GM12865 (cell line): ENCODE measurements at regions not wholly inside any gene's neighbourhood (a gene's known extent, or its start where the extent isn't known, plus 50 kb on each side); places are given as distances from the start of the nearest gene placed in this dataset.

Source experiments
- DNase-seq: peaks from one replicate; pipeline ENCODE4 v3.0.0; 2010; ENCODE audit warnings: low read depth
- H3K4me3 ChIP-seq: 2 replicates; pipeline ENCODE4 v1.5.1; 2011; ENCODE audit warnings: mild to moderate bottlenecking, low read depth, low read length, control low read depth
- TF ChIP-seq, protein P1 (sequence below): IDR thresholded peaks from 2 replicates; pipeline ENCODE4 v1.5.1; 2011; ENCODE audit warnings: low read length, control low read depth, low read depth, inconsistent platforms; ENCODE audit not compliant: insufficient read depth; ENCODE audit errors: missing control alignments

DNA sequence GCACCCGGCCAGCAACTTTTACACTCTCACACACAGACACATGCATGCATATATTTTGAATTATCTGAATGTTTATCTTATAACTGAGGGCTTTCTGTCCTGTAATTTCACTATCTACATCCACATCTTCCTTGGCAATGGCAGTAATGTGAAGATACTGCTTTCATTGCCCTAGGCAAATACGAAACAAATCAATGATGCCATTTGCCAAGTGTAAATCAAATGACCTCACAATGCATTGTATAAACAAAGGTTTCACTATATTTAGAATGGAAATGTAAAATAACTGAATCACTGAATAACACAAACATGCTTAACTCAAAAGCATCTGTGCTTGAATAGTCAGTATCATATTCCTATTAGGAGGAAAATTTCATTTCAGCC lies 455.6 kb downstream of the TBL1XR1 start:
- TF ChIP-seq, protein P1, sequence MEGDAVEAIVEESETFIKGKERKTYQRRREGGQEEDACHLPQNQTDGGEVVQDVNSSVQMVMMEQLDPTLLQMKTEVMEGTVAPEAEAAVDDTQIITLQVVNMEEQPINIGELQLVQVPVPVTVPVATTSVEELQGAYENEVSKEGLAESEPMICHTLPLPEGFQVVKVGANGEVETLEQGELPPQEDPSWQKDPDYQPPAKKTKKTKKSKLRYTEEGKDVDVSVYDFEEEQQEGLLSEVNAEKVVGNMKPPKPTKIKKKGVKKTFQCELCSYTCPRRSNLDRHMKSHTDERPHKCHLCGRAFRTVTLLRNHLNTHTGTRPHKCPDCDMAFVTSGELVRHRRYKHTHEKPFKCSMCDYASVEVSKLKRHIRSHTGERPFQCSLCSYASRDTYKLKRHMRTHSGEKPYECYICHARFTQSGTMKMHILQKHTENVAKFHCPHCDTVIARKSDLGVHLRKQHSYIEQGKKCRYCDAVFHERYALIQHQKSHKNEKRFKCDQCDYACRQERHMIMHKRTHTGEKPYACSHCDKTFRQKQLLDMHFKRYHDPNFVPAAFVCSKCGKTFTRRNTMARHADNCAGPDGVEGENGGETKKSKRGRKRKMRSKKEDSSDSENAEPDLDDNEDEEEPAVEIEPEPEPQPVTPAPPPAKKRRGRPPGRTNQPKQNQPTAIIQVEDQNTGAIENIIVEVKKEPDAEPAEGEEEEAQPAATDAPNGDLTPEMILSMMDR: no peak
- DNase-seq: no peak

DNA sequence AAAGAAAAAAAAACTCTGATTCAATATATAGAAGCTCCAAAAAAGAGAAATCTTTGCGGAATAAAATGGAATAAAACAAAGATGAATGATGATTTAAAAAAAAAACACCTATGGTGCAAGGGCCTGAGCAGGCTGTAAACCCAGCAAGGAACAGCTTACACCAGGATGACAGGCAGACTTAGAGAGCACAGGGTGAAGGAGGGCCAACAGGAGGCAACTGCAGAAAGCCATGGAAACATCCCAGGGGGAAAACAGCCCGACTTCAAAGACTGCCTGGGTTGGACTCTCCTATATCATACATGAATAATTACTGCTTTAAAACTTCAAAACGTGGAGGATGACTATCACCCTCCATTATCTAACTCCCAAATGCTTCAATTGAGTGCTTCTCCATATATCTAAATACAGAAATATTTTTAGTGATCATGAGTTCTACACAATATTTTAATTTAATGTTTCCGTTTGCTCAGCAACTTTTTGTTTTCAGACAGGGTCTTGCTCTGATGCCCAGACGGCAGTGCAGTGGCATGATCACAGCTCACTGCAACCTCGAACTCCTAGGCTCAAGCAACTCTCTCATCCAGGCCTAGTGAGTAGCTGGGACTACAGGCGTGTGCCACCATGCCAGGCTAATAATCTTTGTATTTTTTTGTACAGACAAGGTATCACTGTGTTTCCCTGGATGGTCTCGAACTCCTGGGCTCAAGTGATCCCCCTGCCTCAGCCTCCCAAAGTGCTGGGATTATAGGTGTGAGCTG lies 456.2 kb downstream of the TBL1XR1 start:
- TF ChIP-seq, protein P1: no peak
- no peak for DNase-seq
- no peak overlapping the region for H3K4me3 ChIP-seq

More for the DNA sequence above, 455.6 kb downstream of the TBL1XR1 start:
- H3K4me3 ChIP-seq: no peak overlapping the region

DNA sequence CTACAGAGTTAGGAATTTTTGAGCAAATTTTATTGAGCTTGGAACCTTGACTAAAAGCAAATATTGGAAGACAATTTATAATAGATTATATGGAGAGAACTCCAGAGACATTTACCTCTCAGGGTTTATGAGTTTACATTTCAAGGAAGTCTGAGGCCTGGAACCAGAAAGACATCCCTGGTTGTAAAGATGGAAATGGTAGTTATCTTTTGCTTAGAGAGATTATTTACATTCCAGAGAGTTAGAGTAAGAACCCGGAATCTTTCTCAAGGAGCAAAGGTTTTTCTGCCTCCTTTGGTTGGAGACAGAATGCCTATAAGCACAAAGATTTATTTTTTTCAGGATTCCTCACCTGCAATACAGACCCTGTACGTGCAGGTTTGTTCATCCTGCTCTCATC lies 458.1 kb downstream of the TBL1XR1 start:
- DNase-seq: no peak
- TF ChIP-seq, protein P1: no peak
- no peak overlapping the region for H3K4me3 ChIP-seq

DNA sequence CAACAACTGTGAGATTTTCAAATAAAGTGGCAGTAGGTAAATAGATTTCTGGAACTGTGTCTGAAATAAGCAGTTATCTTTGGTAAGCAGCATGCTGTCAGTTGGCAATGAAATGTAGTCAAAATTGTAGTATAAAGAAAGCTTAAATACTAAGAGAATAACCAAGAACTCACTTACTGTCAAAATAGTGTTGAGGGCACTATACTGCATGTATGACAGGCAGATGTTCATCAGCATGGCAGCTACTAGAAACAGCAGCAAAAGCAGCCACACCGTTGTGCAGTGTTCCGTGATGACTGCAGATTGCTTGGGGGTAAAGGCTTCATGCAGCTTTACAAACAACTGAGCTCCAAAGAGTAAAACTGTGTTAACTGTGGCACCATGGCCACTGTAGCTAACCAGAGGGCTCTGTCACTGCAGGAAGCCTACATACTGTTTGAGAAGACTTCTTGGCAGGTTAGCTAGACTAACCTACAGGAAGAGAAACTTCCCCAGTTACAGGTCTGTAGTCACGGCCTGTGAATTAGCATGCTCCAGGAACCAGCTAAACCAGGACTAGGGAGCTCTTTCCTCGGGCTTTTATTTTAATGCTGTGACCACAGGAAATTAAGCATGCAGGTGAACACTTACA lies 459.7 kb downstream of the TBL1XR1 start:
- H3K4me3 ChIP-seq: no peak overlapping the region
- TF ChIP-seq, protein P1: no peak
- no peak for DNase-seq

DNA sequence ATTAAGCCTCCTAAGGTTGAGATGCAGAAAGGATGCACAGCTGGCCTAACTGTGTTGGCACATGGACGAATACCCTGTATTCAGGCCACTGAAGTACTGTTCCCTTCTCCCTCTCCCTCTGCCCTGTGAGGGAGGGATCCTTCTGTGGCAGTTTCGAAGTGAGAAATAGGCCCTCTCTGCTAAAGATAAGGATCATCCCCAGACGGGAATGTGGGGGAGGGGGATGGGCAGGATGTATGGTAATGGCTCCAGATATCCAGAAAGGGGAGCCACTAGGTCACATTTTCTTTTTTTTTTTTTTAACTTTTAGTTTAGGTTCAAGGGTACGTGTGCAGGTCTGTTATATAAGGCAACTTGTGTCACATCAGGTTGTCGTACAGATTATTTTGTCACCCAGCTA lies 463.1 kb downstream of the TBL1XR1 start:
- TF ChIP-seq, protein P1: no peak
- no peak for DNase-seq

DNA sequence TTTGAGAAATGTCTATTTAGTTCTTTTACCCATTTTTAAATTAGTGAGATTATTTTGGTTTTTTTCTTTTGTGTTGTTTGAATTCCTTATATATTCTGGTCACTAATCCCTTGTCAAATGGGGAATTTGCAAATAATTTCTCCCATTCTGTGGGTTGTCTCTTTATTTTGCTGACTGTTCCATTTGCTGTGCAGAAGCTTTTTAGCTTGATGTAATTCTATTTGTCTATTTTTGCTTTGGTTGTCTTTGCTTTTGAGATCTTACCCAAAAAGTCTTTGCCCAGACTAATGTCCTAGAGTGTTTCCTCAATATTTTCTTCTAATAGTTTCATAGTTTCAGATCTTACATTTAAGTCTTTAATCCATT lies 472.9 kb downstream of the TBL1XR1 start:
- no peak for DNase-seq
- TF ChIP-seq, protein P1: no peak
- H3K4me3 ChIP-seq: no peak overlapping the region

More for the DNA sequence above, 463.1 kb downstream of the TBL1XR1 start:
- no peak overlapping the region for H3K4me3 ChIP-seq
